ENCODE measurements at regions not wholly inside any gene's neighbourhood (a gene's known extent, or its start where the extent isn't known, plus 50 kb on each side); places are given as distances from the start of the nearest gene placed in this dataset.

GRCh38 chr7:68984306-68984705, 614.0 kb upstream of the AUTS2 start:
- Histone ChIP-seq H3F3A (ENCODE audit: low read length, unreplicated experiment) (no peaks in the 10 kb centered on the region), H2AFZ (ENCODE audit: low read length) (no peak overlapping the region), H3K4me3 (ENCODE audit: low read length) (no peak overlapping the region), H3K4me1 (ENCODE audit: insufficient read depth, low read length) (no peaks in the 10 kb centered on the region), H3K9me3 (ENCODE audit: low read length) (0 out of 2 replicates have a peak, but pooled peaks cover 2% of the 10 kb centered on the region), H3K36me3 (ENCODE audit: low read depth, low read length) (no peaks in the 10 kb centered on the region), H3K4me2 (ENCODE audit: low read length) (no peak overlapping the region), H3K9ac (ENCODE audit: low read length) (no peak overlapping the region), H3K9me2 (replicated peaks; ENCODE audit: low read length) (no peaks in the 10 kb centered on the region), H4K20me1 (ENCODE audit: low read length) (no peaks in the 10 kb centered on the region), H3K79me2 (ENCODE audit: low read length) (no peaks in the 10 kb centered on the region), H3K27me3 (ENCODE audit: low read length) (no peaks in the 10 kb centered on the region), H3K27ac (ENCODE audit: low read length) (no peak overlapping the region)
- ATAC-seq (no peak), DNase-seq (no peak)
- BruUV-seq (replicated peaks), result no TSS peak
- ChIA-PET POLR2A (ENCODE audit: unreplicated experiment) (no interaction called here), CTCF (no interaction called here)
- intact Hi-C loops (cut with micrococcal nuclease), result no loop called here
- TF ChIP-seq EZH2phosphoT487 (IDR thresholded peaks at IDR 0.05; ENCODE audit: borderline replicate concordance, low read length) (no peak), EZH2 (IDR thresholded peaks at IDR 0.05; ENCODE audit: low read length, unreplicated experiment) (no peak)
- TF ChIP-seq, protein P1, sequence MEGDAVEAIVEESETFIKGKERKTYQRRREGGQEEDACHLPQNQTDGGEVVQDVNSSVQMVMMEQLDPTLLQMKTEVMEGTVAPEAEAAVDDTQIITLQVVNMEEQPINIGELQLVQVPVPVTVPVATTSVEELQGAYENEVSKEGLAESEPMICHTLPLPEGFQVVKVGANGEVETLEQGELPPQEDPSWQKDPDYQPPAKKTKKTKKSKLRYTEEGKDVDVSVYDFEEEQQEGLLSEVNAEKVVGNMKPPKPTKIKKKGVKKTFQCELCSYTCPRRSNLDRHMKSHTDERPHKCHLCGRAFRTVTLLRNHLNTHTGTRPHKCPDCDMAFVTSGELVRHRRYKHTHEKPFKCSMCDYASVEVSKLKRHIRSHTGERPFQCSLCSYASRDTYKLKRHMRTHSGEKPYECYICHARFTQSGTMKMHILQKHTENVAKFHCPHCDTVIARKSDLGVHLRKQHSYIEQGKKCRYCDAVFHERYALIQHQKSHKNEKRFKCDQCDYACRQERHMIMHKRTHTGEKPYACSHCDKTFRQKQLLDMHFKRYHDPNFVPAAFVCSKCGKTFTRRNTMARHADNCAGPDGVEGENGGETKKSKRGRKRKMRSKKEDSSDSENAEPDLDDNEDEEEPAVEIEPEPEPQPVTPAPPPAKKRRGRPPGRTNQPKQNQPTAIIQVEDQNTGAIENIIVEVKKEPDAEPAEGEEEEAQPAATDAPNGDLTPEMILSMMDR (conservative IDR thresholded peaks at IDR 0.05; ENCODE audit: low read depth, low read length), result no peak

DNA sequence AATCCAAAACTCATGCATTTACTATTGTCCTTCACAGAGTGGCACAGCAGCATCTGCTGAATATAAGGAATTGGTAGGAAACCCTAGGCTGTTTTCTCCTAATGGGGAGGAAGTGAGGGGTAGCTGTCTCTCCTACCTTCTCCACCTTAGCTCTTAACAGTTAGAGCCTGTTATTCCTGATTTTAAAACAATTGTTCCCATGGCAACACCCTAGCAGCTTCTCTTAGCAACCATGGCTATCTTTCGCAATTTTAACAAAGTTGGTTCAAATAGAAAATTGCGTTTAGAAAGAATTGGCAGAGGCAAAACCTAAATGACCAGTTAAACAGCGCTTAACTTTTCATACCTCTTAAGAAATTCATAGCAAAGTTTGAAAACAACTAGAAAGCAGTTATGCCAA, 603.4 kb upstream of the AUTS2 start:
- Histone ChIP-seq H4K20me1 (ENCODE audit: low read length) (no peaks in the 10 kb centered on the region), H3K9ac (ENCODE audit: low read length) (no peak overlapping the region), H2AFZ (ENCODE audit: low read length) (no peak overlapping the region), H3K27ac (ENCODE audit: low read length) (no peak overlapping the region), H3K4me2 (ENCODE audit: low read length) (no peak overlapping the region), H3K9me2 (replicated peaks; ENCODE audit: low read length) (no peaks in the 10 kb centered on the region), H3K27me3 (ENCODE audit: low read length) (no peaks in the 10 kb centered on the region), H3K79me2 (ENCODE audit: low read length) (no peaks in the 10 kb centered on the region), H3F3A (ENCODE audit: low read length, unreplicated experiment) (no peaks in the 10 kb centered on the region), H3K36me3 (ENCODE audit: low read depth, low read length) (no peaks in the 10 kb centered on the region), H3K4me1 (ENCODE audit: insufficient read depth, low read length) (no peaks in the 10 kb centered on the region), H3K9me3 (ENCODE audit: low read length) (peaks cover 8% of the 10 kb centered on the region; the same call in 1 of the 2 replicates), H3K4me3 (ENCODE audit: low read length) (no peak overlapping the region)
- no TSS peak for BruUV-seq (replicated peaks)
- CTCF ChIA-PET, result no interaction called here
- DNase-seq (no peak), ATAC-seq (no peak)
- POLR2A ChIA-PET (ENCODE audit: unreplicated experiment), result no interaction called here
- intact Hi-C loops (cut with micrococcal nuclease), result no loop called here
- TF ChIP-seq, protein P1 (conservative IDR thresholded peaks at IDR 0.05; ENCODE audit: low read depth, low read length), result no peak
- TF ChIP-seq EZH2phosphoT487 (IDR thresholded peaks at IDR 0.05; ENCODE audit: borderline replicate concordance, low read length), result no peak
- TF ChIP-seq EZH2 (IDR thresholded peaks at IDR 0.05; ENCODE audit: low read length, unreplicated experiment), result no peak

DNA sequence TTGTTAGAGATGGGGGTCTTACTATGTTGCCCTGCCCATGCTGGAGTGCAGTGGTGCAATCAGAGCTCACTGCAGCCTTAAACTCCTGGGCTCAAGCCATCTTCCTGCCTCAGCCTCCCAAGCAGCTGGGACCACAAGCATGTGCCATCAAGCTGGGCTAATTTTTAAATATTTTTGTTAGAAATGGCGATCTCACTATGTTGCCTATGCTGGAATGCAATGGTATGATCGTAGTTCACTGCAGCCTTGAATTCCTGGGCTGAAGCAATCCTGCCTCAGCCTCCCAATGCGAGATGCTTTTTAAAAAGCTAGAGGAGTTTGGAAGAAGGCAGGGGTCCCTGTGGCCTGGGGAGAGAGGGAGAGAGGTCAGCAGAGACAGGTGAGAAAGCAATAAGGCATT, 600.1 kb upstream of the AUTS2 start:
- no peaks in the 10 kb centered on the region for H3F3A ChIP-seq (ENCODE audit: low read length, unreplicated experiment)
- no peak for DNase-seq
- ATAC-seq, result no peak
- no peaks in the 10 kb centered on the region for H3K36me3 ChIP-seq (ENCODE audit: low read depth, low read length)
- H3K79me2 ChIP-seq (ENCODE audit: low read length), result no peaks in the 10 kb centered on the region
- no peak overlapping the region for H3K4me3 ChIP-seq (ENCODE audit: low read length)
- H3K4me1 ChIP-seq (ENCODE audit: insufficient read depth, low read length), result no peaks in the 10 kb centered on the region
- no peaks in the 10 kb centered on the region for H4K20me1 ChIP-seq (ENCODE audit: low read length)
- POLR2A ChIA-PET (ENCODE audit: unreplicated experiment), result no interaction called here
- BruUV-seq (replicated peaks), result no TSS peak
- no peaks in the 10 kb centered on the region for H3K27me3 ChIP-seq (ENCODE audit: low read length)
- intact Hi-C loops (cut with micrococcal nuclease), result no loop called here
- no peak overlapping the region for H3K9ac ChIP-seq (ENCODE audit: low read length)
- no peak overlapping the region for H3K27ac ChIP-seq (ENCODE audit: low read length)
- H3K9me3 ChIP-seq (ENCODE audit: low read length), result peaks cover 14% of the 10 kb centered on the region
- H3K9me2 ChIP-seq (replicated peaks; ENCODE audit: low read length), result no peaks in the 10 kb centered on the region
- TF ChIP-seq EZH2 (IDR thresholded peaks at IDR 0.05; ENCODE audit: low read length, unreplicated experiment), result no peak
- TF ChIP-seq EZH2phosphoT487 (IDR thresholded peaks at IDR 0.05; ENCODE audit: borderline replicate concordance, low read length), result no peak
- TF ChIP-seq, protein P1 (conservative IDR thresholded peaks at IDR 0.05; ENCODE audit: low read depth, low read length), result no peak
- no peak overlapping the region for H2AFZ ChIP-seq (ENCODE audit: low read length)
- H3K4me2 ChIP-seq (ENCODE audit: low read length), result no peak overlapping the region
- CTCF ChIA-PET, result no interaction called here
